ENCODE measurements at regions not wholly inside any gene's neighbourhood (a gene's known extent, or its start where the extent isn't known, plus 50 kb on each side); places are given as distances from the start of the nearest gene placed in this dataset.
"Not testable (repeated sequence)": the region's sequence is repeated elsewhere in the genome, so short reads cannot be mapped to it uniquely, and the experiment has no call there.

GRCh38 chr6:27002447-27002846, 245.1 kb upstream of the PRSS16 start:
- no peak for DNase-seq (ENCODE audit: low read depth)
- no peak for TF ChIP-seq CTCF (IDR thresholded peaks at IDR 0.05; ENCODE audit: low read length, missing control alignments)
- no peak overlapping the region for H3K4me3 ChIP-seq (replicated peaks; ENCODE audit: low read depth, low read length)

DNA sequence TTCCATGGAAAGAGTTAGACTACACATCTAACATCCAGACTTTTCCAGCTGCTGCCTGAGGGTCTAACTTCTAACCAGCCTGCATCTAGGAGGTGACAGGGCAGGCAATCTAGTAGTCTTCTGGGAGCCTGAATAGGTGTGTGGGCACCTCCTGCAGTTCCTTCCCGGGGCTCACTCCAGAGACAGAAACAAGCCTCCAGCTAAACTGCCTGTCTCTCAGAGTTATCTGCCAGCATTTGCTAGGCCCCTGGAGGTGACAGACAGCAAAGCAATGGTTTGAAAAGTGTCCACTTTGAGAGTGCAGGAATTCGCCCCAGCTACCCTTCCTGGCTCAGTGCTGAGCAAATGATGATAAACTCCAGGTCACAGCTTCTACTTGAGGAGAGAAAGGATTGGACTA, 240.5 kb upstream of the PRSS16 start:
- no peak for DNase-seq (ENCODE audit: low read depth)
- TF ChIP-seq CTCF (IDR thresholded peaks at IDR 0.05; ENCODE audit: low read length, missing control alignments): no peak
- no peak overlapping the region for H3K4me3 ChIP-seq (replicated peaks; ENCODE audit: low read depth, low read length)

GRCh38 chr6:27008613-27009012, 238.9 kb upstream of the PRSS16 start:
- not testable (repeated sequence) for DNase-seq (ENCODE audit: low read depth); H3K4me3 ChIP-seq (replicated peaks; ENCODE audit: low read depth, low read length)

DNA sequence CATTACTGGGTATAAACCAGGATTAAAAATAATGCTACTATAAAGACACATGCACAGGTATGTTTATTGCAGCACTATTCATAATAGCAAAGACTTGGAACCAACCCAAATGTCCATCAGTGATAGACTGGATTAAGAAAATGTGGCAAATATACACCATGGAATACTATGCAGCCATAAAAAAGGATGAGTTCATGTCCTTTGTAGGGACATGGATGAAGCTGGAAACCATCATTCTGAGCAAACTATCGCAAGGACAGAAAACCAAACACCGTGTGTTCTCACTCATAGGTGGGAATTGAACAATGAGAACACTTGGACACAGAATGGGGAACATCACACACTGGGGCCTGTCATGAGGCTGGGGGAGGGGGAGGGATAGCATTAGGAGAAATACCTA, 233.4 kb upstream of the PRSS16 start:
- H3K4me3 ChIP-seq (replicated peaks; ENCODE audit: low read depth, low read length); DNase-seq (ENCODE audit: low read depth): not testable (repeated sequence)

DNA sequence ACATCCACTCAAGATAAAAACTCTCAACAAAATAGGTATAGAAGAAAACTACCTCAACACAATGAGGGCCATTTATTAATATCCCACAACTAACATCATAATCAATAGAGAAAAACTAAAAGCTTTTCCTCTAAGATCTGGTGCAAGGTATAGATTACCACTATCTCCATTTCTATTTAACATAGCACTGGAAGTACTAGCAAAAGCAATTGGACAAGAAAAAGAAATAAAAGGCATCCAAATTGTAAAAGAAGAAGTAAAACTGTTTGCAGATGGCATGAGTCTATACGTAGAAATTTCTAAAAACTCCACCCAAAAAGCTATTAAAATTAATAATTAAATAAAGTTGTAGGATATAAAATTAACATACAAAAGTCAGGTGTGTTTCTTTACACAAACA, 230.8 kb upstream of the PRSS16 start:
- TF ChIP-seq CTCF (IDR thresholded peaks at IDR 0.05; ENCODE audit: low read length, missing control alignments): no peak
- H3K4me3 ChIP-seq (replicated peaks; ENCODE audit: low read depth, low read length): no peak overlapping the region
- no peak for DNase-seq (ENCODE audit: low read depth)

DNA sequence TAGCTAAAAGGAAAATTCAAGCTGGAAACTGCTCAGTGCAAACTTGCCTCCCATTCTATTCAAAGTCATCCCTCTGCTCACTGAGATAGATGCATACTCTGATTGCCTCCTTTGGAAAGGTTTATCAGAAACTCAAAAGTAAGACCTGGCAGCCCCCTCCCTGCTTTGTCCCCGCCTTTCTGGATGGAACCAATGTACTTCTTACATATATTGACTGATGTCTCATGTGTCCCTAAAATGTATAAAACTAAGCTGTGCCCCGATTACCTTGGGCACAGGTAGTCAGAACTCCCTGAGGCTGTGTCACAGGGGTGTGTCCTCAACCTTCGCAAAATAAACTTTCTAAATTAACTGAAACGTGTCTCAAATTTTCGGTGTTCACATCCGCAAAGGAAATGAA, 229.1 kb upstream of the PRSS16 start:
- H3K4me3 ChIP-seq (replicated peaks; ENCODE audit: low read depth, low read length); DNase-seq (ENCODE audit: low read depth): not testable (repeated sequence)

GRCh38 chr6:27019651-27020552, 227.6 kb upstream of the PRSS16 start:
- peak; percentile 97 for DNase-seq (ENCODE audit: low read depth)
- peak overlapping the region; percentile 73 for H3K4me3 ChIP-seq (replicated peaks; ENCODE audit: low read depth, low read length)
- no peak for TF ChIP-seq CTCF (IDR thresholded peaks at IDR 0.05; ENCODE audit: low read length, missing control alignments)

DNA sequence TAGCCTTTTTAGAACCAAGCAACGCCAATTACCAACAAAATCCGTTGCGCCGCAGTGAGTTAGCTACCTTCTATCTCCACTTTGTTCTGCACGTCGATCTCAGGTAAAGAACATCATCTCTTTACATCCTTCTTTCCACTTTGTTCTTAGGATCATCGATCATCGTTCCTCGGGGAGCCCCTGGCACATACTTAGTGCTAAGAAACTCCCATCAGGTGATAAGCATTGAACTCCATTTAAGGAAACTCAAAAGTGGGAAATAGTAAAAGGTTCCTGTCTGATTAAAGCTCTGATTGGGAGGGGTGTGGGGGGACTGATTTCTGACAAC, 227.0 kb upstream of the PRSS16 start:
- peak overlapping the region; percentile 73 for H3K4me3 ChIP-seq (replicated peaks; ENCODE audit: low read depth, low read length)
- no peak for DNase-seq (ENCODE audit: low read depth)
- TF ChIP-seq CTCF (IDR thresholded peaks at IDR 0.05; ENCODE audit: low read length, missing control alignments): no peak
